HEK293 (cell line): ENCODE measurements at regions not wholly inside any gene's neighbourhood (a gene's known extent, or its start where the extent isn't known, plus 50 kb on each side); places are given as distances from the start of the nearest gene placed in this dataset.

ENCODE experiments used
- KLF1 ChIP-seq: fragments of 450-650 bp; formaldehyde crosslinking; IDR thresholded peaks from 2 replicates; pipeline ENCODE4 v1.5.1; 2016; ENCODE audit warnings: missing biosample characterization, missing genetic modification characterization
- ZNF132 ChIP-seq: fragments of 450-650 bp; formaldehyde crosslinking; IDR thresholded peaks from 2 replicates; pipeline ENCODE4 v1.5.1; 2017; ENCODE audit warnings: missing biosample characterization, missing genetic modification characterization, borderline replicate concordance
- ZNF184 ChIP-seq: fragments of 450-650 bp; IDR thresholded peaks from 2 replicates; pipeline ENCODE4 v1.5.1; 2018; ENCODE audit warnings: missing biosample characterization, mild to moderate bottlenecking, missing genetic modification characterization
- ZNF624 ChIP-seq: fragments of 450-650 bp; formaldehyde crosslinking; IDR thresholded peaks from 2 replicates; pipeline ENCODE4 v1.5.1; 2017; ENCODE audit warnings: missing biosample characterization, missing genetic modification characterization
- TF ChIP-seq, protein P1 (sequence below): IDR thresholded peaks from 2 replicates; pipeline ENCODE4 v1.6.1; 2011; ENCODE audit warnings: mild to moderate bottlenecking, low read depth, low read length, borderline replicate concordance
- TF ChIP-seq, protein P2 (sequence below): fragments of 450-650 bp; formaldehyde crosslinking; IDR thresholded peaks from 2 replicates; pipeline ENCODE4 v1.5.1; 2016; ENCODE audit warnings: missing biosample characterization, missing genetic modification characterization

DNA sequence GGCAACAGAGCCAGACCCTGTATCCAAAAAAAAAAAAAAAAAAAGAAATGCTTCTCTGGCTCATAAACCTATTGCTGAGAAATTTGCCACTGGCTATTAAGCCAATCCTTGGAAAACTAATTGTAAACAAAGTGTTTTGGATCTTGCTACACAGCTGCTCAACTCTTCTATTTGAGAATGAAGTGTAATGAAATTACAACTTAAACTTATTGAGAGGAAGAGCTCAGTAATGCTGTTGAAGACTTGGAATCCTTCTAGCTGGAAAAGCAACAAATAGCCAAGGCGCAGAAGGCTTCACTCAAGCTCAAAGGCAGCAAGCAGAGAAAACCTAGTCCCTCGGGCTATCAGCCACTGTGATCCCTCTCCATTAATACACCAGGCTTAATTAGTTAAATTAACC lies 99.6 kb upstream of the ZNF438 start:
- TF ChIP-seq, protein P1, sequence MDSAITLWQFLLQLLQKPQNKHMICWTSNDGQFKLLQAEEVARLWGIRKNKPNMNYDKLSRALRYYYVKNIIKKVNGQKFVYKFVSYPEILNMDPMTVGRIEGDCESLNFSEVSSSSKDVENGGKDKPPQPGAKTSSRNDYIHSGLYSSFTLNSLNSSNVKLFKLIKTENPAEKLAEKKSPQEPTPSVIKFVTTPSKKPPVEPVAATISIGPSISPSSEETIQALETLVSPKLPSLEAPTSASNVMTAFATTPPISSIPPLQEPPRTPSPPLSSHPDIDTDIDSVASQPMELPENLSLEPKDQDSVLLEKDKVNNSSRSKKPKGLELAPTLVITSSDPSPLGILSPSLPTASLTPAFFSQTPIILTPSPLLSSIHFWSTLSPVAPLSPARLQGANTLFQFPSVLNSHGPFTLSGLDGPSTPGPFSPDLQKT, result no peak
- TF ChIP-seq, protein P2, sequence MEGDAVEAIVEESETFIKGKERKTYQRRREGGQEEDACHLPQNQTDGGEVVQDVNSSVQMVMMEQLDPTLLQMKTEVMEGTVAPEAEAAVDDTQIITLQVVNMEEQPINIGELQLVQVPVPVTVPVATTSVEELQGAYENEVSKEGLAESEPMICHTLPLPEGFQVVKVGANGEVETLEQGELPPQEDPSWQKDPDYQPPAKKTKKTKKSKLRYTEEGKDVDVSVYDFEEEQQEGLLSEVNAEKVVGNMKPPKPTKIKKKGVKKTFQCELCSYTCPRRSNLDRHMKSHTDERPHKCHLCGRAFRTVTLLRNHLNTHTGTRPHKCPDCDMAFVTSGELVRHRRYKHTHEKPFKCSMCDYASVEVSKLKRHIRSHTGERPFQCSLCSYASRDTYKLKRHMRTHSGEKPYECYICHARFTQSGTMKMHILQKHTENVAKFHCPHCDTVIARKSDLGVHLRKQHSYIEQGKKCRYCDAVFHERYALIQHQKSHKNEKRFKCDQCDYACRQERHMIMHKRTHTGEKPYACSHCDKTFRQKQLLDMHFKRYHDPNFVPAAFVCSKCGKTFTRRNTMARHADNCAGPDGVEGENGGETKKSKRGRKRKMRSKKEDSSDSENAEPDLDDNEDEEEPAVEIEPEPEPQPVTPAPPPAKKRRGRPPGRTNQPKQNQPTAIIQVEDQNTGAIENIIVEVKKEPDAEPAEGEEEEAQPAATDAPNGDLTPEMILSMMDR (tag by site-specific recombination), result no peak
- TF ChIP-seq ZNF624 (tag by site-specific recombination), result no peak
- no peak for TF ChIP-seq ZNF132 (tag by site-specific recombination)
- TF ChIP-seq KLF1 (tag by site-specific recombination), result no peak
- TF ChIP-seq ZNF184 (tag by site-specific recombination), result no peak
